MM.1S (cell line): ENCODE measurements at regions not wholly inside any gene's neighbourhood (a gene's known extent, or its start where the extent isn't known, plus 50 kb on each side); places are given as distances from the start of the nearest gene placed in this dataset.

Experiments
- EZH2 ChIP-seq: fragments of 300-600 bp; sonication (generic); optimal IDR thresholded peaks from 2 replicates; pipeline ENCODE3; 2017; ENCODE audit warnings: low read depth, mild to moderate bottlenecking, antibody characterized with exemption, low read length, mixed read lengths
- TF ChIP-seq, protein P1 (sequence below): fragments of 300-600 bp; sonication (generic); IDR thresholded peaks from 2 replicates; pipeline ENCODE4 v1.5.1; 2016; ENCODE audit warnings: antibody characterized with exemption, low read length, mixed read lengths

DNA sequence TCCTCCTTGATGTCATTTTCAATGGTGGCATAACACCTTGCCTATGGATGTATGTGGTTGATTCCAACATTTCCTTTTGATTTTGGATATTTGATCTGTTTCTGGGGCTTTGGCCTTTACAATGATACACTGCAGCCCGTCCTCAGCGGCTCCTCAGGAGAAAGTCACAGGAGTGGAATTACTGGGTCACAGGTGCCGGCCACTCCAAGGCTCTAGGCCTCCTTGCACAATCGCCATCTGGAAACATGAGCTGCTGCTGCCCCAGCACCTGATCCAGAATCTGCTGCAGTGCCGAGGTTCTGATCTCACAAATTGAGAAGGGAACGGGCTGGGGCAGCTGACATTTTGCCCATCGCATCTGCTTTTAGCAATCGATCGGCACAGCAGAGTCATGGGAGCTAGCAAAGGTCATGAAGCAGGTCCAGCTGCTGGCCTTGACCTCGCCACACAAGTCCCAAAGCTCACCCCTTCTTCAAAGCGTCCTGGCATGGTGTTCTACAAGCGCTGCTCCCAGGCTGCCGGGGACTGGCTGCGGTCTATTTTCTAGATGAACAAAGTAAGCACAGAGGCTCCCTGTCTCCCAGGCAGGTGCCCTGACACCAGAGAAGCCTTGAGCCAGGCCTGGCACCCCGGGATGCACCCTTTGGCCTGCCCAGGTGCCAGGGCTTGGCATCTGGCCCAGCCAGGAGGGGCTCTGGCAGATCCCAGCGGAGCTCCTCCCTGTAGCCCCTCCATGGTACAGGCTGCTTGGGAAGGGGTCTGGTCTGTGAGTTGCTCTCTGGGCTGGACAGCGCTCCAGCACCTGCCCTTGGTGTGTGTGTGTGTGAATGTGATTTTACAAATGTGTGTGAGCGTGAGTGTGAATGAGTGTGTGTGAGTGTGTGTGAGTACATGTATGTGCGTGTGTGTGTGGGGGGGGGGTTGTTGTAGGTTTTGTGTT lies 201.8 kb downstream of the GLRX3 start:
- no peak for TF ChIP-seq EZH2
- TF ChIP-seq, protein P1, sequence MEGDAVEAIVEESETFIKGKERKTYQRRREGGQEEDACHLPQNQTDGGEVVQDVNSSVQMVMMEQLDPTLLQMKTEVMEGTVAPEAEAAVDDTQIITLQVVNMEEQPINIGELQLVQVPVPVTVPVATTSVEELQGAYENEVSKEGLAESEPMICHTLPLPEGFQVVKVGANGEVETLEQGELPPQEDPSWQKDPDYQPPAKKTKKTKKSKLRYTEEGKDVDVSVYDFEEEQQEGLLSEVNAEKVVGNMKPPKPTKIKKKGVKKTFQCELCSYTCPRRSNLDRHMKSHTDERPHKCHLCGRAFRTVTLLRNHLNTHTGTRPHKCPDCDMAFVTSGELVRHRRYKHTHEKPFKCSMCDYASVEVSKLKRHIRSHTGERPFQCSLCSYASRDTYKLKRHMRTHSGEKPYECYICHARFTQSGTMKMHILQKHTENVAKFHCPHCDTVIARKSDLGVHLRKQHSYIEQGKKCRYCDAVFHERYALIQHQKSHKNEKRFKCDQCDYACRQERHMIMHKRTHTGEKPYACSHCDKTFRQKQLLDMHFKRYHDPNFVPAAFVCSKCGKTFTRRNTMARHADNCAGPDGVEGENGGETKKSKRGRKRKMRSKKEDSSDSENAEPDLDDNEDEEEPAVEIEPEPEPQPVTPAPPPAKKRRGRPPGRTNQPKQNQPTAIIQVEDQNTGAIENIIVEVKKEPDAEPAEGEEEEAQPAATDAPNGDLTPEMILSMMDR, result no peak
